ENCODE measurements at regions not wholly inside any gene's neighbourhood (a gene's known extent, or its start where the extent isn't known, plus 50 kb on each side); places are given as distances from the start of the nearest gene placed in this dataset.

DNA sequence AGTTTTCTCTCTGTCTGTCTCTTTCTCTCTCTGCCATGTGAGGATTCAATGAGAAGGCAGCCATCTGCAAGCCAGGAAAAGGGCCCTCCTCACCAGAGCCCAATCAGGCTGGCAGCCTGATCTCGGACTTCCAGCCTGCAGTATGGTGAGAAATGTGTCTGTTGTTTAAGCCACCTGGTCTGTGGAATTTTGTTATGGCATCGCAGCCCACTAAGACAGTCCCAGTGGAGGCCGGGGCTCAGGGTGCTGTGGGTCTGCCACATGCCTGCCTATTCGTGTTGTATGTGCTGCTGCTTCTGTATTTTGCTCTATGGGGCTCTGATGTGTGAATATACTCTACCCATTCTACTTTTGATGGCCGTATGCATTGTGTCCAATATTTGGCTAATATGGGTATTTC lies 139.0 kb upstream of the HS6ST1 start:
- no peak overlapping the region for H3K4me3 ChIP-seq (replicated peaks in 1 of 3; ENCODE audit: insufficient read depth in 1 of 3, low read depth in 2 of 3, low read length in 3 of 3)
- DNase-seq (ENCODE audit: low spot score) = no peak
- intact Hi-C loops (cut with micrococcal nuclease; ENCODE audit: unreplicated experiment) = no loop called here
- ATAC-seq = no peak
- TF ChIP-seq MEF2D (CRISPR knock-in tag; IDR thresholded peaks at IDR 0.05) (no peak), ZNF615 (CRISPR knock-in tag; IDR thresholded peaks at IDR 0.05; ENCODE audit: borderline replicate concordance) (no peak), TAF15 (IDR thresholded peaks at IDR 0.05; ENCODE audit: low read depth, low read length, poor library complexity, severe bottlenecking) (no peak), ZNF101 (CRISPR knock-in tag; IDR thresholded peaks at IDR 0.05; ENCODE audit: borderline replicate concordance, low read depth) (no peak), U2AF2 (IDR thresholded peaks at IDR 0.05; ENCODE audit: low read depth, low read length) (no peak), HNRNPUL1 (IDR thresholded peaks at IDR 0.05; ENCODE audit: low read depth, low read length) (no peak)
- H3K4me2 ChIP-seq (ENCODE audit: low read depth, low read length) = no peak overlapping the region
- 17% methylated on average over 5 of the region's 5 CpGs for WGBS (ENCODE audit: low lambda C conversion rate)
- H2AFZ ChIP-seq (ENCODE audit: low read length) = no peak overlapping the region
- H3K36me3 ChIP-seq (replicated peaks in 1 of 2; ENCODE audit: control insufficient read depth in 1 of 2, insufficient read depth in 2 of 2, low read length in 2 of 2) = no peaks in the 10 kb centered on the region
- no peaks in the 10 kb centered on the region for H3K9me3 ChIP-seq (ENCODE audit: low read length)
- BruUV-seq (replicated peaks) = no TSS peak
- H3K27me3 ChIP-seq (ENCODE audit: control insufficient read depth in 1 of 2, insufficient read depth in 2 of 2, low read length in 2 of 2) = peaks cover 0 to 6% of the 10 kb centered on the region in 2 experiments; a peak in 2 of 5 replicates
- ChIA-PET POLR2A (no interaction called here), CTCF (ENCODE audit: low intra/inter-chr PET ratio, low total read pairs) (no interaction called here)
- no peaks in the 10 kb centered on the region for H3K79me2 ChIP-seq (ENCODE audit: insufficient read depth, low read length)
- in situ Hi-C loops (cut with HindIII; ENCODE audit: extremely low pct_ligation_motif_present, low pct_unique_long_range_greater_than_20kb) = no loop called here
- H3K27ac ChIP-seq (ENCODE audit: extremely low read length, insufficient read depth, low read length) = no peak overlapping the region
- H3K9ac ChIP-seq (ENCODE audit: insufficient read depth, low read depth, low read length) = no peak overlapping the region
- H3K4me1 ChIP-seq (ENCODE audit: insufficient read depth, low read length) = no peaks in the 10 kb centered on the region
- H4K20me1 ChIP-seq (ENCODE audit: insufficient read depth, low read length) = no peaks in the 10 kb centered on the region
- FAIRE-seq = no peak

GRCh38 chr2:128458505-128458904 lies 139.8 kb upstream of the HS6ST1 start:
- Histone ChIP-seq H3K4me2 (ENCODE audit: low read depth, low read length) (no peak overlapping the region), H3K27me3 (ENCODE audit: control insufficient read depth in 1 of 2, insufficient read depth in 2 of 2, low read length in 2 of 2) (peaks cover 0 to 6% of the 10 kb centered on the region in 2 experiments; a peak in 1 of 5 replicates), H3K36me3 (replicated peaks in 1 of 2; ENCODE audit: control insufficient read depth in 1 of 2, insufficient read depth in 2 of 2, low read length in 2 of 2) (no peaks in the 10 kb centered on the region), H3K4me1 (ENCODE audit: insufficient read depth, low read length) (no peaks in the 10 kb centered on the region), H3K27ac (ENCODE audit: extremely low read length, insufficient read depth, low read length) (no peak overlapping the region), H3K9ac (ENCODE audit: insufficient read depth, low read depth, low read length) (no peak overlapping the region), H3K79me2 (ENCODE audit: insufficient read depth, low read length) (no peaks in the 10 kb centered on the region), H3K4me3 (replicated peaks in 1 of 3; ENCODE audit: insufficient read depth in 1 of 3, low read depth in 2 of 3, low read length in 3 of 3) (no peak overlapping the region), H4K20me1 (ENCODE audit: insufficient read depth, low read length) (no peaks in the 10 kb centered on the region), H3K9me3 (ENCODE audit: low read length) (no peaks in the 10 kb centered on the region), H2AFZ (ENCODE audit: low read length) (no peak overlapping the region)
- 9% methylated on average over 2 of the region's 2 CpGs for WGBS (ENCODE audit: low lambda C conversion rate)
- POLR2A ChIA-PET = no interaction called here
- FAIRE-seq (peak; percentile 34), ATAC-seq (no peak), DNase-seq (ENCODE audit: low spot score) (no peak)
- TF ChIP-seq PTBP1 (IDR thresholded peaks at IDR 0.05; ENCODE audit: low read depth, low read length, poor library complexity, severe bottlenecking) (no peak), ZKSCAN5 (CRISPR knock-in tag; IDR thresholded peaks at IDR 0.05) (no peak), NFRKB (IDR thresholded peaks at IDR 0.05) (no peak)
- TF ChIP-seq, protein P1, sequence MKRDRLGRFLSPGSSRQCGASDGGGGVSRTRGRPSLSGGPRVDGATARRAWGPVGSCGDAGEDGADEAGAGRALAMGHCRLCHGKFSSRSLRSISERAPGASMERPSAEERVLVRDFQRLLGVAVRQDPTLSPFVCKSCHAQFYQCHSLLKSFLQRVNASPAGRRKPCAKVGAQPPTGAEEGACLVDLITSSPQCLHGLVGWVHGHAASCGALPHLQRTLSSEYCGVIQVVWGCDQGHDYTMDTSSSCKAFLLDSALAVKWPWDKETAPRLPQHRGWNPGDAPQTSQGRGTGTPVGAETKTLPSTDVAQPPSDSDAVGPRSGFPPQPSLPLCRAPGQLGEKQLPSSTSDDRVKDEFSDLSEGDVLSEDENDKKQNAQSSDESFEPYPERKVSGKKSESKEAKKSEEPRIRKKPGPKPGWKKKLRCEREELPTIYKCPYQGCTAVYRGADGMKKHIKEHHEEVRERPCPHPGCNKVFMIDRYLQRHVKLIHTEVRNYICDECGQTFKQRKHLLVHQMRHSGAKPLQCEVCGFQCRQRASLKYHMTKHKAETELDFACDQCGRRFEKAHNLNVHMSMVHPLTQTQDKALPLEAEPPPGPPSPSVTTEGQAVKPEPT (CRISPR knock-in tag; IDR thresholded peaks at IDR 0.05; ENCODE audit: low read depth) = no peak
- BruUV-seq (replicated peaks) = no TSS peak
- in situ Hi-C loops (cut with HindIII; ENCODE audit: extremely low pct_ligation_motif_present, low pct_unique_long_range_greater_than_20kb) = no loop called here
- CTCF ChIA-PET (ENCODE audit: low intra/inter-chr PET ratio, low total read pairs) = no interaction called here
- intact Hi-C loops (cut with micrococcal nuclease; ENCODE audit: unreplicated experiment) = no loop called here
